BJ (cell line): ENCODE measurements at regions not wholly inside any gene's neighbourhood (a gene's known extent, or its start where the extent isn't known, plus 50 kb on each side); places are given as distances from the start of the nearest gene placed in this dataset.

Experiments used
- CTCF ChIA-PET: fragments of 350-600 bp; formaldehyde crosslinking; extraction: SDS; loops from one replicate; lab custom pipeline; 2021; ENCODE audit warnings: antibody characterized with exemption, inconsistent platforms; lab: Yijun Ruan, JAX
- POLR2A ChIA-PET: fragments of 300-600 bp; sonication (Branson Sonifier 250); formaldehyde crosslinking; extraction: SDS; loops from one replicate; lab custom pipeline; 2021; ENCODE audit warnings: antibody characterized with exemption; lab: Charles Lee
- DNase-seq: peaks from one replicate; pipeline ENCODE4 v3.0.0-alpha.2; 2011; ENCODE audit warnings: low read depth
- H3K27me3 ChIP-seq: 2 replicates; pipeline ENCODE4 v1.6.0; 2011; ENCODE audit warnings: low read length; ENCODE audit not compliant: control insufficient read depth, insufficient read depth
- H3K36me3 ChIP-seq: 2 replicates; pipeline ENCODE4 v1.5.1; 2011; ENCODE audit warnings: low read length; ENCODE audit not compliant: control insufficient read depth, insufficient read depth
- H3K4me3 ChIP-seq: 2 replicates; pipeline ENCODE4 v1.5.1; 2011; ENCODE audit warnings: low read depth, mild to moderate bottlenecking, control low read depth, low read length
- CTCF ChIP-seq: IDR thresholded peaks from 2 replicates; pipeline ENCODE4 v1.5.1; 2011; ENCODE audit warnings: low read depth, mild to moderate bottlenecking, control low read depth, inconsistent platforms, low read length, moderate library complexity; ENCODE audit not compliant: insufficient read depth

- H3K4me3 ChIP-seq: no peak overlapping the region
- TF ChIP-seq CTCF: no peak
- POLR2A ChIA-PET: no interaction called here
- CTCF ChIA-PET: interaction anchor here (0.6 kb wide), 1 partner anchor 66 kb away, joined by 3 read pairs; no protein-coding TSS in a partner anchor
- no peak for DNase-seq
- no peaks in the 10 kb centered on the region for H3K27me3 ChIP-seq
- H3K36me3 ChIP-seq: no peaks in the 10 kb centered on the region
Observed at GRCh38 chr6:50213146-50213545, 163.4 kb upstream of the DEFB112 start.

- ChIA-PET POLR2A (no interaction called here), CTCF (no interaction called here)
- TF ChIP-seq CTCF: no peak
- DNase-seq: no peak
- H3K4me3 ChIP-seq: no peak overlapping the region
- H3K36me3 ChIP-seq: no peaks in the 10 kb centered on the region
- H3K27me3 ChIP-seq: no peaks in the 10 kb centered on the region
Observed at GRCh38 chr6:50214937-50215336, 165.2 kb upstream of the DEFB112 start.

GRCh38 chr6:50217841-50218240 is 168.1 kb upstream of the DEFB112 start:
- no peak for TF ChIP-seq CTCF
- H3K36me3 ChIP-seq: no peaks in the 10 kb centered on the region
- no peak for DNase-seq
- ChIA-PET POLR2A (no interaction called here), CTCF (no interaction called here)
- no peaks in the 10 kb centered on the region for H3K27me3 ChIP-seq
- H3K4me3 ChIP-seq: no peak overlapping the region

GRCh38 chr6:50236164-50236563 is 186.4 kb upstream of the DEFB112 start:
- no peak for DNase-seq
- H3K27me3 ChIP-seq: no peaks in the 10 kb centered on the region
- H3K4me3 ChIP-seq: no peak overlapping the region
- CTCF ChIA-PET: no interaction called here
- H3K36me3 ChIP-seq: no peaks in the 10 kb centered on the region
- POLR2A ChIA-PET: no interaction called here
- no peak for TF ChIP-seq CTCF

GRCh38 chr6:50239853-50240252 is 190.1 kb upstream of the DEFB112 start:
- no peak for DNase-seq
- Histone ChIP-seq H3K36me3 (no peaks in the 10 kb centered on the region), H3K4me3 (no peak overlapping the region), H3K27me3 (no peaks in the 10 kb centered on the region)
- POLR2A ChIA-PET: no interaction called here
- TF ChIP-seq CTCF: no peak
- CTCF ChIA-PET: interaction anchor here (0.7 kb wide), 1 partner anchor 52 kb away, joined by 3 read pairs; no protein-coding TSS in a partner anchor
